Neuronal stem cell (in vitro differentiated cells): ENCODE measurements at regions not wholly inside any gene's neighbourhood (a gene's known extent, or its start where the extent isn't known, plus 50 kb on each side); places are given as distances from the start of the nearest gene placed in this dataset.

Source experiments
- DNase-seq: peaks from one replicate; pipeline ENCODE4 v3.0.0-alpha.2; 2013; ENCODE audit warnings: low spot score
- H2AFZ ChIP-seq: one replicate; pipeline ENCODE4 v1.6.1; 2013; ENCODE audit warnings: mild to moderate bottlenecking, low read length, inconsistent platforms
- H2AK5ac ChIP-seq: 2 replicates; pipeline ENCODE4 v1.6.1; 2013; ENCODE audit warnings: low read depth, mild to moderate bottlenecking, inconsistent platforms, low read length, moderate library complexity, mixed read lengths
- H2BK120ac ChIP-seq: 2 replicates; pipeline ENCODE4 v1.6.1; 2013; ENCODE audit warnings: low read depth, mild to moderate bottlenecking, inconsistent platforms, low read length, moderate library complexity, mixed read lengths
- H2BK12ac ChIP-seq: one replicate; pipeline ENCODE4 v1.6.1; 2013; ENCODE audit warnings: low read length, inconsistent platforms
- H2BK15ac ChIP-seq: 2 replicates; pipeline ENCODE4 v1.6.1; 2013; ENCODE audit warnings: mild to moderate bottlenecking, low read length, inconsistent platforms, mixed read lengths
- H2BK5ac ChIP-seq: one replicate; pipeline ENCODE4 v1.6.1; 2013; ENCODE audit warnings: inconsistent platforms, mild to moderate bottlenecking, low read length, moderate library complexity
- H3K14ac ChIP-seq: one replicate; pipeline ENCODE4 v1.6.1; 2013; ENCODE audit warnings: low read length, inconsistent platforms
- H3K18ac ChIP-seq: 2 replicates; pipeline ENCODE4 v1.6.1; 2013; ENCODE audit warnings: low read length, inconsistent platforms
- H3K23ac ChIP-seq: 2 replicates; pipeline ENCODE4 v1.6.1; 2013; ENCODE audit warnings: low read depth, mild to moderate bottlenecking, mixed read lengths, low read length, inconsistent platforms; ENCODE audit not compliant: poor library complexity
- H3K27ac ChIP-seq: replicated peaks from 3 replicates; pipeline ENCODE4 v1.5.1; 2013; ENCODE audit warnings: low read length, inconsistent platforms
- H3K27me3 ChIP-seq, 3 experiments: 2 replicates each; pipeline ENCODE4 v1.6.1; 2013; ENCODE audit warnings: low read length in 3 of 3, mild to moderate bottlenecking in 2 of 3, inconsistent platforms in 1 of 3, low read depth in 1 of 3, mixed read lengths in 1 of 3, moderate library complexity in 1 of 3; ENCODE audit not compliant: control insufficient read depth in 3 of 3, insufficient read depth in 3 of 3
- H3K36me3 ChIP-seq, 2 donors: replicated peaks in 1 of 2; 2 replicates each; pipeline ENCODE4 v1.6.1; 2013; ENCODE audit warnings: low read length in 2 of 2; ENCODE audit not compliant: control insufficient read depth in 2 of 2, insufficient read depth in 2 of 2
- H3K4ac ChIP-seq: 2 replicates; pipeline ENCODE4 v1.6.1; 2013; ENCODE audit warnings: inconsistent platforms, mild to moderate bottlenecking, low read length, moderate library complexity
- H3K4me1 ChIP-seq, 2 donors: 1 replicate in 1 of 2; 2 replicates in 1 of 2; pipeline ENCODE4 v1.6.1; 2013; ENCODE audit warnings: low read length in 2 of 2, low read depth in 1 of 2; ENCODE audit not compliant: control insufficient read depth in 2 of 2, insufficient read depth in 1 of 2
- H3K4me2 ChIP-seq: one replicate; pipeline ENCODE4 v1.6.1; 2013; ENCODE audit warnings: mild to moderate bottlenecking, low read length, inconsistent platforms; ENCODE audit not compliant: insufficient read depth, poor library complexity, severe bottlenecking
- H3K4me3 ChIP-seq, 2 donors: 2 replicates each; pipeline ENCODE4 v1.5.1; 2013; ENCODE audit warnings: low read length in 2 of 2, mild to moderate bottlenecking in 2 of 2, inconsistent platforms in 1 of 2, moderate library complexity in 1 of 2
- H3K79me1 ChIP-seq: one replicate; pipeline ENCODE4 v1.6.1; 2013; ENCODE audit warnings: low read depth, mild to moderate bottlenecking, inconsistent platforms, low read length, moderate library complexity
- H3K9ac ChIP-seq: one replicate; pipeline ENCODE4 v1.6.1; 2013; ENCODE audit warnings: mild to moderate bottlenecking, low read depth, low read length, inconsistent platforms; ENCODE audit not compliant: poor library complexity
- H3K9me3 ChIP-seq, 2 donors: replicated peaks in 1 of 2; 2 replicates each; pipeline versions ENCODE3 to v1.6.1; 2013; ENCODE audit warnings: low read length in 2 of 2, mild to moderate bottlenecking in 2 of 2, inconsistent platforms in 1 of 2, low read depth in 1 of 2, mixed read lengths in 1 of 2, moderate library complexity in 1 of 2; ENCODE audit not compliant: control insufficient read depth in 2 of 2, insufficient read depth in 1 of 2
- H4K8ac ChIP-seq: one replicate; pipeline ENCODE4 v1.6.1; 2013; ENCODE audit warnings: low read depth, mild to moderate bottlenecking, inconsistent platforms, low read length, moderate library complexity
- H4K91ac ChIP-seq: one replicate; pipeline ENCODE4 v1.6.1; 2013; ENCODE audit warnings: low read length, low read depth, mild to moderate bottlenecking, inconsistent platforms; ENCODE audit not compliant: poor library complexity
- WGBS, 2 donors: extraction: QIAGEN DNeasy Blood & Tissue Kit; methylation state at CpG; one replicate each; pipeline ENCODE4 v1.1.7; 2013; ENCODE audit warnings: missing lambda C conversion rate in 2 of 2, mixed read lengths in 1 of 2; ENCODE audit not compliant: insufficient read length in 2 of 2, insufficient replicate concordance in 1 of 2; ENCODE audit errors: extremely low coverage in 2 of 2; 5-methylcytosine and 5-hydroxymethylcytosine counted together

DNA sequence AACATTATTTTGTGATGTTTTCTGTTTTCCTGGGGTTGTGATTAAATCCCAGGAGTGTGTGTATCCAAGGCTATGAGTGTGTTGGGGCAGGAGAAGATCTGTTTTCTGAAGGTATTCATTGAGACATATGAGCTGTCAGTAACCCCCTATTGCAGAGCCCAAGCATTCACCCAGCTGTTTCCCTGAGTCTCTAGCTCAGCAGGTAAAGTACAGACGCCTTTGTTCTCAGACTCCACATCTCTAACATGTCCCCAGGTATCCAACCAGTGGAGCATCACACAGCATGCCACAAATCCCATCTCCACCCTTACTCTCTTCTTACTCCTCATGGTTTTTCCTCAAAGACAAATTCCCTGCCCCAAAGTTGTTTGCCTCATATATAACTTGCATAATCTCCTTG is 213.6 kb downstream of the PCDH20 start:
- no peak overlapping the region for H2BK15ac ChIP-seq
- H3K9me3 ChIP-seq: no peaks in the 10 kb centered on the region
- H3K4ac ChIP-seq: no peak overlapping the region
- H3K27ac ChIP-seq: no peak overlapping the region
- H3K36me3 ChIP-seq: no peaks in the 10 kb centered on the region
- H3K14ac ChIP-seq: no peak overlapping the region
- H3K79me1 ChIP-seq: no peaks in the 10 kb centered on the region
- H2BK5ac ChIP-seq: no peak overlapping the region
- no peak overlapping the region for H3K9ac ChIP-seq
- no peak overlapping the region for H2BK12ac ChIP-seq
- H3K4me3 ChIP-seq: no peak overlapping the region
- DNase-seq: no peak
- no peak overlapping the region for H4K8ac ChIP-seq
- H3K18ac ChIP-seq: no peak overlapping the region
- no peak overlapping the region for H4K91ac ChIP-seq
- no peak overlapping the region for H3K23ac ChIP-seq
- no peak overlapping the region for H2BK120ac ChIP-seq
- H2AK5ac ChIP-seq: no peak overlapping the region
- no peak overlapping the region for H2AFZ ChIP-seq
- no CpG with 5 or more reads among the region's 1 CpG for WGBS, 2 donors
- no peaks in the 10 kb centered on the region for H3K4me1 ChIP-seq
- no peak overlapping the region for H3K4me2 ChIP-seq
- no peaks in the 10 kb centered on the region for H3K27me3 ChIP-seq

DNA sequence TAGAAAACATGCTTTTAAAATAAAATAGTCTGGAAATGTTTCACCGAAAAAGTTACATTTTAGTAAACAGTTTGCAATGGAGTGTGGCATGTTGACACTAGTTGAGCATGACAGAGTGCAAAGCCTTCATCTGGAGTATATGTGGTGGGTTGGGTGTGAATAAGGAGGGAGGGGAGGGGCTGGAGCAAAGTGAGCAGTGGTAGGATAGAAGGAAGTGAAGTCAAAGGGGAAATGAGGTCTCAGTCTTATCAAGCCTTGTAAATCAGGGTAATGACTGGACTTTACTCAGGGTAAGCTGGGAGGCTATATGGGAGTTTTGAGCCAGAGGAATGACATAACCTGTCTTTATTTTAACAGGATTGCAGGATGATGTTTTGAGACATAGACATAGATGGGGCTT is 222.8 kb downstream of the PCDH20 start:
- Histone ChIP-seq H3K9ac (no peak overlapping the region), H2BK120ac (no peak overlapping the region), H4K91ac (no peak overlapping the region), H3K4me2 (no peak overlapping the region), H4K8ac (no peak overlapping the region), H3K18ac (no peak overlapping the region), H3K14ac (no peak overlapping the region), H3K27ac (no peak overlapping the region), H3K4ac (no peak overlapping the region), H3K4me3 (no peak overlapping the region), H3K23ac (no peak overlapping the region), H2AK5ac (no peak overlapping the region), H3K36me3 (no peaks in the 10 kb centered on the region), H2BK15ac (no peak overlapping the region), H3K9me3 (no peaks in the 10 kb centered on the region), H2BK5ac (no peak overlapping the region), H2AFZ (no peak overlapping the region), H2BK12ac (no peak overlapping the region), H3K79me1 (no peaks in the 10 kb centered on the region), H3K4me1 (no peaks in the 10 kb centered on the region), H3K27me3 (no peaks in the 10 kb centered on the region)
- DNase-seq: no peak
- no CpG with 5 or more reads among the region's 1 CpG for WGBS, 2 donors

DNA sequence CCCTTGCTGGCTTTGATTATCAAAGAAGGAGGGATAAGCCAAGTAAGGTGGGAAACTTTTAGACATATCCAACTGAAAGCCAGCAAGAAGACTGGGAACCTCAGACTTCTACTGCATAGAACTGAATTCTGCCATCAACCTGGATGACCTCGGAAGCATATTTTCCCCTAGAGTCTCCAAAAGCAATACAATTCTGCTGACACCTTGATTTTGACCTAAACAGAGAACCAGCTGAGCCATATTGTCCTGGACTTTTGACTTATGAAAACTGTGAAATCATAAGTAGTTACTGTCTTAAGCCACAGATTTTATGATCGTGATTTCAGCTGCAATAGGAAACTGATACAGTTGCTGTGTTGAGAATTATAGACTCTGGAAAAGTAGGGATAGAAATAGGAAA is 227.6 kb downstream of the PCDH20 start:
- H3K9ac ChIP-seq: no peak overlapping the region
- H2BK120ac ChIP-seq: no peak overlapping the region
- H3K4ac ChIP-seq: no peak overlapping the region
- no peaks in the 10 kb centered on the region for H3K9me3 ChIP-seq
- no peaks in the 10 kb centered on the region for H3K36me3 ChIP-seq
- H2AFZ ChIP-seq: no peak overlapping the region
- H3K4me3 ChIP-seq: no peak overlapping the region
- no peak overlapping the region for H3K27ac ChIP-seq
- no peak overlapping the region for H4K8ac ChIP-seq
- no peak for DNase-seq
- H3K18ac ChIP-seq: no peak overlapping the region
- no peak overlapping the region for H2BK15ac ChIP-seq
- H2BK5ac ChIP-seq: no peak overlapping the region
- no peak overlapping the region for H4K91ac ChIP-seq
- no peaks in the 10 kb centered on the region for H3K27me3 ChIP-seq
- H3K79me1 ChIP-seq: no peaks in the 10 kb centered on the region
- no peak overlapping the region for H3K4me2 ChIP-seq
- WGBS, 2 donors: no CpG with 5 or more reads among the region's 2 CpGs
- H3K23ac ChIP-seq: no peak overlapping the region
- no peak overlapping the region for H3K14ac ChIP-seq
- H2AK5ac ChIP-seq: no peak overlapping the region
- H2BK12ac ChIP-seq: no peak overlapping the region
- no peaks in the 10 kb centered on the region for H3K4me1 ChIP-seq

DNA sequence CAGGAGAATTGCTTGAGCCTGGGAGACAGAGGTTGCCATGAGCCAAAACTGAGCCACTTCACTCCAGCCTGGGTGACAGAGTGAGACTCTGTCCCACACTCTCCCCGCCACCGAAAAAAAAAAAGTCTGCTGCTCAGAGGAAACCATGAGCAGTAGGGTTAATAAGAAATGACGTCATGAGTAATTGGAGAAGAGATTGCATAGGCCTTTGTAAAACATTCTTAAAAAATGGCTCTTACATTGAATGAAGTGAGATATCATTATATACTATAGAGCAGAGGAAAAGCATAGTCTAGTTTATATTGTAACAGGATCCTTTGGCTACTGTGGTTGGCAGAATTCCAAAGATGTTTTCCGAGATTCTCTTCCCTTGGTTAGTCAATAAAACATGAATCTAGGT is 228.2 kb downstream of the PCDH20 start:
- no peaks in the 10 kb centered on the region for H3K79me1 ChIP-seq
- no peaks in the 10 kb centered on the region for H3K27me3 ChIP-seq
- no CpG with 5 or more reads among the region's 4 CpGs for whole genome bisulfite sequencing, 2 donors
- H3K4me1 ChIP-seq: no peaks in the 10 kb centered on the region
- no peak overlapping the region for H2AFZ ChIP-seq
- H3K4ac ChIP-seq: no peak overlapping the region
- no peak overlapping the region for H3K27ac ChIP-seq
- no peak overlapping the region for H4K91ac ChIP-seq
- H2AK5ac ChIP-seq: no peak overlapping the region
- no peak overlapping the region for H2BK120ac ChIP-seq
- H2BK12ac ChIP-seq: no peak overlapping the region
- H3K36me3 ChIP-seq: no peaks in the 10 kb centered on the region
- H3K4me2 ChIP-seq: no peak overlapping the region
- H3K14ac ChIP-seq: no peak overlapping the region
- H2BK15ac ChIP-seq: no peak overlapping the region
- H3K23ac ChIP-seq: no peak overlapping the region
- H3K18ac ChIP-seq: no peak overlapping the region
- no peak for DNase-seq
- no peak overlapping the region for H3K4me3 ChIP-seq
- no peak overlapping the region for H2BK5ac ChIP-seq
- H3K9me3 ChIP-seq: no peaks in the 10 kb centered on the region
- no peak overlapping the region for H3K9ac ChIP-seq
- no peak overlapping the region for H4K8ac ChIP-seq
